ENCODE measurements at regions not wholly inside any gene's neighbourhood (a gene's known extent, or its start where the extent isn't known, plus 50 kb on each side); places are given as distances from the start of the nearest gene placed in this dataset.

DNA sequence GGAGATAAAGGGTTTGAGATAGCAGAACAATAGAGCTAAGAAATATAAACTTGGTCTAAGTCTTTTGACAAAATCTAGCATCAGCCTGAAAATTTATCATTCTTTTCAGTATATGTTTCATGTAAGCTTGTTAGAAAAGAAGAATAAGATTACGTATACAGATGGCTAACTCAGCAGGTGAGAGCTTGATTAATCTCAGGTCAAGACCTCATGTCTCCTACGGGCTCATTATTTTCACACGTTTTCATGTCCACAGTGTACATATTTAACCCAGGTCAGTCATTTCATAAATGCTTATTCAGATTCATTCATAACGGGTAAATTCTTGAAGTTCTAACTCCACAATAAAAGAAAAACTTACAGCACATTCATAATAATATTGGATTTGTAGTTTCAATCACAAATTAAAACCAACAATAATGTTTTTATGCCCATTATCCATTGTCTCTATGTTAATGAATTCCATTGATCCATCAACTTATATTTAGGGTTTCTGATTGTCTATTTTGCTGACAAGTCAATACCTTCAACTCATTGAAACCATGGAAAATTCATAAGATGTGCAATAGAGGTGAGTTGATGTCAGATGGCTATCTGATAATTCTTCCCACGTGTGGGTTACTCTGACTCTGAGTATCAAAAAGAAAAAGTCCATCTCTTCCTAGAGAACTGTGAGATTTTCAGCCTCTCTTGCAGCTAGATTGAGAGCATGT is 102.6 kb downstream of the CASP12 start:
- Histone ChIP-seq H3K9me3 (replicated peaks in 1 of 2; ENCODE audit: control insufficient read depth in 1 of 2, insufficient read depth in 1 of 2, low read length in 2 of 2) (peaks cover 0 to 4% of the 10 kb centered on the region in 2 donors), H3K36me3 (replicated peaks in 1 of 2; ENCODE audit: control insufficient read depth in 1 of 2, insufficient read depth in 2 of 2, low read length in 2 of 2) (no peaks in the 10 kb centered on the region), H3K9ac (ENCODE audit: insufficient read depth, low read length, poor library complexity, severe bottlenecking) (no peak overlapping the region), H3K27me3 (ENCODE audit: control insufficient read depth in 2 of 2, insufficient read depth in 2 of 2, low read length in 2 of 2) (no peaks in the 10 kb centered on the region), H3K27ac (ENCODE audit: low read depth in 1 of 2, low read length in 2 of 2) (no peak overlapping the region), H2AFZ (ENCODE audit: insufficient read depth, low read depth, low read length, poor library complexity, severe bottlenecking) (no peak overlapping the region), H3K4me3 (replicated peaks in 1 of 3; ENCODE audit: low read depth in 2 of 3, low read length in 3 of 3) (no peak overlapping the region), H3K4me1 (ENCODE audit: control insufficient read depth in 1 of 2, insufficient read depth in 2 of 2, low read length in 2 of 2) (peaks cover 12 to 19% of the 10 kb centered on the region in 2 donors), H3K79me2 (ENCODE audit: insufficient read depth, low read length) (no peaks in the 10 kb centered on the region), H4K20me1 (ENCODE audit: insufficient read depth, low read length) (no peaks in the 10 kb centered on the region), H3K4me2 (replicated peaks; ENCODE audit: extremely low read depth, low read length, poor library complexity, severe bottlenecking) (no peak overlapping the region)
- DNase-seq, result no peak
- peaks cover 18% of the 10 kb centered on the region for H3K4me1 Mint-ChIP-seq
- WGBS (ENCODE audit: insufficient coverage), result no CpG with 5 or more reads among the region's 5 CpGs
- no peak for TF ChIP-seq CTCF (IDR thresholded peaks at IDR 0.05)
- H3K36me3 Mint-ChIP-seq, result peaks cover 0 to 2% of the 10 kb centered on the region in 2 donors
- intact Hi-C loops (cut with micrococcal nuclease), result no loop called here
- peaks cover 0 to 8% (median 3%) of the 10 kb centered on the region in 7 donors for H3K9me3 Mint-ChIP-seq
- H3K27ac Mint-ChIP-seq, result no peak overlapping the region
- peaks cover 0 to 2% (median 0%) of the 10 kb centered on the region in 3 donors for H3K27me3 Mint-ChIP-seq (ENCODE audit: low read depth in 3 of 3)
- H3K4me3 Mint-ChIP-seq, result no peak overlapping the region

- H3K36me3 Mint-ChIP-seq, result peaks cover 0 to 2% of the 10 kb centered on the region in 2 donors
- no peak overlapping the region for H3K27ac ChIP-seq (ENCODE audit: low read depth in 1 of 2, low read length in 2 of 2)
- peaks cover 3% of the 10 kb centered on the region for H3K4me1 Mint-ChIP-seq
- intact Hi-C loops (cut with micrococcal nuclease), result no loop called here
- H2AFZ ChIP-seq (ENCODE audit: insufficient read depth, low read depth, low read length, poor library complexity, severe bottlenecking), result no peak overlapping the region
- peaks cover 0 to 8% (median 3%) of the 10 kb centered on the region in 7 donors for H3K9me3 Mint-ChIP-seq
- no peak overlapping the region for H3K4me3 Mint-ChIP-seq
- H3K9me3 ChIP-seq (replicated peaks in 1 of 2; ENCODE audit: control insufficient read depth in 1 of 2, insufficient read depth in 1 of 2, low read length in 2 of 2), result peaks cover 0 to 4% of the 10 kb centered on the region in 2 donors
- peaks cover under 1% of the 10 kb centered on the region in 2 donors for H3K4me1 ChIP-seq (ENCODE audit: control insufficient read depth in 1 of 2, insufficient read depth in 2 of 2, low read length in 2 of 2)
- H3K79me2 ChIP-seq (ENCODE audit: insufficient read depth, low read length), result no peaks in the 10 kb centered on the region
- no peak overlapping the region for H3K9ac ChIP-seq (ENCODE audit: insufficient read depth, low read length, poor library complexity, severe bottlenecking)
- H3K27me3 Mint-ChIP-seq (ENCODE audit: low read depth in 3 of 3), result no peaks in the 10 kb centered on the region
- no peak for TF ChIP-seq CTCF (IDR thresholded peaks at IDR 0.05)
- H3K27me3 ChIP-seq (ENCODE audit: control insufficient read depth in 2 of 2, insufficient read depth in 2 of 2, low read length in 2 of 2), result no peaks in the 10 kb centered on the region
- no peaks in the 10 kb centered on the region for H4K20me1 ChIP-seq (ENCODE audit: insufficient read depth, low read length)
- DNase-seq, result no peak
- H3K36me3 ChIP-seq (replicated peaks in 1 of 2; ENCODE audit: control insufficient read depth in 1 of 2, insufficient read depth in 2 of 2, low read length in 2 of 2), result no peaks in the 10 kb centered on the region
- no peak overlapping the region for H3K4me2 ChIP-seq (replicated peaks; ENCODE audit: extremely low read depth, low read length, poor library complexity, severe bottlenecking)
- 100% methylated on average over 1 of the region's 2 CpGs for WGBS (ENCODE audit: insufficient coverage)
- H3K27ac Mint-ChIP-seq, result no peak overlapping the region
- H3K4me3 ChIP-seq (replicated peaks in 1 of 3; ENCODE audit: low read depth in 2 of 3, low read length in 3 of 3), result no peak overlapping the region
These were observed 105.4 kb downstream of the CASP12 start for GRCh38 chr11:104792861-104793260.

Measured in CD14-positive monocyte (primary cell).